ENCODE measurements at regions not wholly inside any gene's neighbourhood (a gene's known extent, or its start where the extent isn't known, plus 50 kb on each side); places are given as distances from the start of the nearest gene placed in this dataset.

- 62 to 71% (median 69%) methylated on average over 3 of the region's 3 CpGs for WGBS, 3 donors
- Histone ChIP-seq H3K4me1 (no peaks in the 10 kb centered on the region), H3K27ac (no peak overlapping the region), H3K27me3 (ENCODE audit: insufficient read depth in 3 of 3, low read length in 2 of 3) (no peaks in the 10 kb centered on the region), H3K4me3 (no peak overlapping the region), H3K36me3 (ENCODE audit: insufficient read depth in 1 of 2, low read depth in 1 of 2) (no peaks in the 10 kb centered on the region), H3K9me3 (no peaks in the 10 kb centered on the region)
- ATAC-seq (no peak), DNase-seq (no peak)
- intact Hi-C loops (cut with DNase I): no loop called here
- TF ChIP-seq CTCF (IDR thresholded peaks at IDR 0.05): no peak
These were observed 789.6 kb upstream of the PCDH20 start for GRCh38 chr13:62205273-62205672.

GRCh38 chr13:62194371-62194770 is 778.7 kb upstream of the PCDH20 start:
- WGBS, 3 donors: 74 to 81% (median 76%) methylated on average over 3 of the region's 3 CpGs
- intact Hi-C loops (cut with DNase I): no loop called here
- no peak overlapping the region for H3K27ac ChIP-seq
- no peaks in the 10 kb centered on the region for H3K4me1 ChIP-seq
- no peaks in the 10 kb centered on the region for H3K36me3 ChIP-seq (ENCODE audit: insufficient read depth in 1 of 2, low read depth in 1 of 2)
- ATAC-seq (no peak), DNase-seq (no peak)
- no peak overlapping the region for H3K4me3 ChIP-seq
- H3K9me3 ChIP-seq: no peaks in the 10 kb centered on the region
- H3K27me3 ChIP-seq (ENCODE audit: insufficient read depth in 3 of 3, low read length in 2 of 3): no peaks in the 10 kb centered on the region
- no peak for TF ChIP-seq CTCF (IDR thresholded peaks at IDR 0.05)

DNA sequence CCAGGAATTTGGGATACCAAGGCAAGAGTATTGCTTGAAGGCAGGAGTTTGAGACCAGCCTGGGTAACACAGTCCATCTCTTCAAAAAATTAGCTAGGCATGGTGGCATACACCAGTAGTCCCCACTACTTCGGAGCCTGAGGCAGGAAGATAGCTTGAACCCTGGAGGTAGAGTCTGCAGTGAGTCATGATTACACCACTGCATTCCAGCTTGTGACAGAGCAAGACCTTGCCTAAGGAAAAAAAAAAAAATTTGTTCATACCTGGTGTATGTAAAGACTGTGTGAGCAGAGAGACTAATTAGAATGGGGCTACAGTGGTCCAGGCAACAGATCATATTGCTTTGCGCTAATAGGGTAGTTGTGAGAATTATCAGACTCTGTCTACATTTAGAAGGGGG is 778.3 kb upstream of the PCDH20 start:
- no peak for TF ChIP-seq CTCF (IDR thresholded peaks at IDR 0.05)
- ATAC-seq: no peak
- Histone ChIP-seq H3K27me3 (ENCODE audit: insufficient read depth in 3 of 3, low read length in 2 of 3) (no peaks in the 10 kb centered on the region), H3K36me3 (ENCODE audit: insufficient read depth in 1 of 2, low read depth in 1 of 2) (no peaks in the 10 kb centered on the region), H3K9me3 (no peaks in the 10 kb centered on the region), H3K4me1 (no peaks in the 10 kb centered on the region), H3K27ac (no peak overlapping the region), H3K4me3 (no peak overlapping the region)
- 82 to 94% (median 83%) methylated on average over 2 of the region's 2 CpGs for WGBS, 3 donors
- intact Hi-C loops (cut with DNase I): no loop called here
- no peak for DNase-seq

DNA sequence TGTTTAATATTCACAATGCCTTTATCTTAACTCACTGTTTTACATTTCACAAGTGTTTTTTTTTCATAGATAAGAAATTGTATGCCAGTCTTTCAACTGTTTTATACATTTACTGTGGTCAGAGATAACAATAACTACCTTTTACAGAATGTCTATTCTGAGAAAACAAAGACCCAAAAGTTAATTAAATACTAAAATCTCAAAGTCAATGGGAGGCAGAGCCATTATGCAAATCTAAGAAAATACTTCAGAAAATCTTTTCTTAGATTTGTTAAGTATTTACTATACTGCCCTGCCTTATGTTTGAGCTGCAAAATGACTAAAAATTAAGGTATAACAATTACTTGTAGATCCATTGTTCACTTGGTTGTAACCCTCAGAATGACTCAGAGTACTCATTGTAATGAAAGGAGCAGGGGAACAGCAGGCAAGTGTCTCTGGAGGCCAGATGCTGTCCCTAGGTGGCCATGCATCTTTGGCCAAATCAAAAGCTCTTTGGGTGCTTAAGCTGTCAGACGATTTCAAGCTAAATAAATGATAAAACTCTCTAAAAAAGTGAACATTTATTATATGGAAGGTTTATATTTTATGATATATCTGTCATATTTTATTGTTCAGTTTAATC is 770.1 kb upstream of the PCDH20 start:
- Histone ChIP-seq H3K27ac (no peak overlapping the region), H3K27me3 (ENCODE audit: insufficient read depth in 3 of 3, low read length in 2 of 3) (no peaks in the 10 kb centered on the region), H3K9me3 (peaks cover 3% of the 10 kb centered on the region), H3K36me3 (ENCODE audit: insufficient read depth in 1 of 2, low read depth in 1 of 2) (no peaks in the 10 kb centered on the region), H3K4me1 (no peaks in the 10 kb centered on the region), H3K4me3 (no peak overlapping the region)
- no peak for ATAC-seq
- DNase-seq: no peak
- TF ChIP-seq CTCF (IDR thresholded peaks at IDR 0.05): no peak
- WGBS, 3 donors: 20 to 29% (median 29%) methylated on average over 1 of the region's 1 CpG
- intact Hi-C loops (cut with DNase I): no loop called here

- Histone ChIP-seq H3K27me3 (ENCODE audit: insufficient read depth in 3 of 3, low read length in 2 of 3) (no peaks in the 10 kb centered on the region), H3K27ac (no peak overlapping the region), H3K36me3 (ENCODE audit: insufficient read depth in 1 of 2, low read depth in 1 of 2) (no peaks in the 10 kb centered on the region), H3K4me1 (no peaks in the 10 kb centered on the region), H3K9me3 (no peaks in the 10 kb centered on the region), H3K4me3 (no peak overlapping the region)
- ATAC-seq (no peak), DNase-seq (no peak)
- WGBS, 3 donors: 75 to 81% (median 79%) methylated on average over 3 of the region's 3 CpGs
- no peak for TF ChIP-seq CTCF (IDR thresholded peaks at IDR 0.05)
- intact Hi-C loops (cut with DNase I): no loop called here
These were observed 760.4 kb upstream of the PCDH20 start for GRCh38 chr13:62176051-62176450.

Data from psoas muscle (tissue), 7 donors.